ENCODE measurements at regions not wholly inside any gene's neighbourhood (a gene's known extent, or its start where the extent isn't known, plus 50 kb on each side); places are given as distances from the start of the nearest gene placed in this dataset.

- H2AFZ ChIP-seq = no peak overlapping the region
- H4K20me1 ChIP-seq (ENCODE audit: insufficient read depth) = no peaks in the 10 kb centered on the region
- no peaks in the 10 kb centered on the region for H3K4me1 ChIP-seq (replicated peaks; ENCODE audit: insufficient read depth)
- BruUV-seq (replicated peaks) = no TSS peak
- no peaks in the 10 kb centered on the region for H3K9me3 ChIP-seq (ENCODE audit: insufficient read depth, low read depth)
- no peak overlapping the region for H3K4me2 ChIP-seq
- no peaks in the 10 kb centered on the region for H3K27me3 ChIP-seq (ENCODE audit: insufficient read depth, low read depth)
- CTCF ChIA-PET = no interaction called here
- no peak for TF ChIP-seq EZH2 (IDR thresholded peaks at IDR 0.05; ENCODE audit: low read depth)
- TF ChIP-seq, protein P1, sequence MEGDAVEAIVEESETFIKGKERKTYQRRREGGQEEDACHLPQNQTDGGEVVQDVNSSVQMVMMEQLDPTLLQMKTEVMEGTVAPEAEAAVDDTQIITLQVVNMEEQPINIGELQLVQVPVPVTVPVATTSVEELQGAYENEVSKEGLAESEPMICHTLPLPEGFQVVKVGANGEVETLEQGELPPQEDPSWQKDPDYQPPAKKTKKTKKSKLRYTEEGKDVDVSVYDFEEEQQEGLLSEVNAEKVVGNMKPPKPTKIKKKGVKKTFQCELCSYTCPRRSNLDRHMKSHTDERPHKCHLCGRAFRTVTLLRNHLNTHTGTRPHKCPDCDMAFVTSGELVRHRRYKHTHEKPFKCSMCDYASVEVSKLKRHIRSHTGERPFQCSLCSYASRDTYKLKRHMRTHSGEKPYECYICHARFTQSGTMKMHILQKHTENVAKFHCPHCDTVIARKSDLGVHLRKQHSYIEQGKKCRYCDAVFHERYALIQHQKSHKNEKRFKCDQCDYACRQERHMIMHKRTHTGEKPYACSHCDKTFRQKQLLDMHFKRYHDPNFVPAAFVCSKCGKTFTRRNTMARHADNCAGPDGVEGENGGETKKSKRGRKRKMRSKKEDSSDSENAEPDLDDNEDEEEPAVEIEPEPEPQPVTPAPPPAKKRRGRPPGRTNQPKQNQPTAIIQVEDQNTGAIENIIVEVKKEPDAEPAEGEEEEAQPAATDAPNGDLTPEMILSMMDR (conservative IDR thresholded peaks at IDR 0.05) = no peak
- no peak overlapping the region for H3K4me3 ChIP-seq
- H3K79me2 ChIP-seq (ENCODE audit: low read depth) = no peaks in the 10 kb centered on the region
- no peaks in the 10 kb centered on the region for H3K9me2 ChIP-seq (ENCODE audit: insufficient read depth)
- H3K27ac ChIP-seq = no peak overlapping the region
- no peaks in the 10 kb centered on the region for H3F3A ChIP-seq (ENCODE audit: insufficient read depth, low read depth)
- DNase-seq = no peak
- H3K36me3 ChIP-seq (ENCODE audit: low read depth) = no peaks in the 10 kb centered on the region
- POLR2A ChIA-PET (ENCODE audit: unreplicated experiment) = no interaction called here
- intact Hi-C loops (cut with micrococcal nuclease; ENCODE audit: unreplicated experiment) = no loop called here
These were observed 395.5 kb upstream of the NBEA start for GRCh38 chr13:34546344-34547250.

GRCh38 chr13:34547929-34548328, 394.1 kb upstream of the NBEA start:
- Histone ChIP-seq H4K20me1 (ENCODE audit: insufficient read depth) (no peaks in the 10 kb centered on the region), H3K4me2 (no peak overlapping the region), H3K4me1 (replicated peaks; ENCODE audit: insufficient read depth) (no peaks in the 10 kb centered on the region), H3K27me3 (ENCODE audit: insufficient read depth, low read depth) (no peaks in the 10 kb centered on the region), H3K4me3 (no peak overlapping the region), H2AFZ (no peak overlapping the region), H3K9me2 (ENCODE audit: insufficient read depth) (no peaks in the 10 kb centered on the region), H3K27ac (no peak overlapping the region), H3F3A (ENCODE audit: insufficient read depth, low read depth) (no peaks in the 10 kb centered on the region), H3K9me3 (ENCODE audit: insufficient read depth, low read depth) (no peaks in the 10 kb centered on the region), H3K79me2 (ENCODE audit: low read depth) (no peaks in the 10 kb centered on the region), H3K36me3 (ENCODE audit: low read depth) (no peaks in the 10 kb centered on the region)
- TF ChIP-seq, protein P1 (conservative IDR thresholded peaks at IDR 0.05) = no peak
- no peak for TF ChIP-seq EZH2 (IDR thresholded peaks at IDR 0.05; ENCODE audit: low read depth)
- ChIA-PET CTCF (no interaction called here), POLR2A (ENCODE audit: unreplicated experiment) (no interaction called here)
- no TSS peak for BruUV-seq (replicated peaks)
- intact Hi-C loops (cut with micrococcal nuclease; ENCODE audit: unreplicated experiment) = no loop called here
- DNase-seq = no peak

- no TSS peak for BruUV-seq (replicated peaks)
- Histone ChIP-seq H3K27me3 (ENCODE audit: insufficient read depth, low read depth) (no peaks in the 10 kb centered on the region), H3K4me2 (no peak overlapping the region), H3K4me3 (no peak overlapping the region), H4K20me1 (ENCODE audit: insufficient read depth) (no peaks in the 10 kb centered on the region), H3F3A (ENCODE audit: insufficient read depth, low read depth) (no peaks in the 10 kb centered on the region), H3K27ac (no peak overlapping the region), H3K9me2 (ENCODE audit: insufficient read depth) (no peaks in the 10 kb centered on the region), H3K9me3 (ENCODE audit: insufficient read depth, low read depth) (no peaks in the 10 kb centered on the region), H3K4me1 (replicated peaks; ENCODE audit: insufficient read depth) (no peaks in the 10 kb centered on the region), H3K36me3 (ENCODE audit: low read depth) (no peaks in the 10 kb centered on the region), H2AFZ (no peak overlapping the region), H3K79me2 (ENCODE audit: low read depth) (no peaks in the 10 kb centered on the region)
- DNase-seq = no peak
- intact Hi-C loops (cut with micrococcal nuclease; ENCODE audit: unreplicated experiment) = no loop called here
- CTCF ChIA-PET = no interaction called here
- POLR2A ChIA-PET (ENCODE audit: unreplicated experiment) = no interaction called here
- TF ChIP-seq, protein P1 (conservative IDR thresholded peaks at IDR 0.05) = no peak
- no peak for TF ChIP-seq EZH2 (IDR thresholded peaks at IDR 0.05; ENCODE audit: low read depth)
These were observed 388.7 kb upstream of the NBEA start for GRCh38 chr13:34553376-34553775.
